HepG2 (cell line): ENCODE measurements at regions not wholly inside any gene's neighbourhood (a gene's known extent, or its start where the extent isn't known, plus 50 kb on each side); places are given as distances from the start of the nearest gene placed in this dataset.
A peak's percentile ranks its signal among the peaks of the same experiment; 100 is the strongest.

Source experiments
- ATAC-seq: fragments of 200-7000 bp; cut with Tn5 transposase; 3 replicates; pipeline ENCODE4 v1.9.1; 2020; ENCODE audit warnings: mild to moderate bottlenecking, moderate library complexity
- BruUV-seq: library from RNA; stranded (reverse); fragments of 400-500 nt; replicated peaks from 2 replicates; lab custom pipeline; 2021; lab: Mats Ljungman, UMichigan
- CTCF ChIA-PET: fragments of 300-600 bp; formaldehyde crosslinking; extraction: SDS; loops from one replicate; lab custom pipeline; 2021; ENCODE audit warnings: low total read pairs, inconsistent platforms, low intra/inter-chr PET ratio; lab: Yijun Ruan, JAX
- POLR2A ChIA-PET: fragments of 350-600 bp; sonication (Branson Sonifier 250); formaldehyde crosslinking; loops from one replicate; lab custom pipeline; 2020; ENCODE audit warnings: antibody characterized with exemption, inconsistent platforms; lab: Yijun Ruan, JAX
- DNase-seq: peaks from one replicate; pipeline ENCODE4 v3.0.0-alpha.2; 2015; ENCODE audit warnings: low spot score
- FAIRE-seq: peaks from 3 replicates; lab custom pipeline; 2011; peaks lifted over from hg19 to GRCh38; lab: Jason Lieb, UNC
- H2AFZ ChIP-seq: one replicate; pipeline ENCODE4 v1.6.1; 2011; ENCODE audit warnings: low read length, inconsistent platforms
- H3K27ac ChIP-seq: fragments of 300-600 bp; 3 replicates; pipeline ENCODE4 v1.8.0; 2011; ENCODE audit warnings: mixed run types, mild to moderate bottlenecking, mixed read lengths, low read length, inconsistent platforms; ENCODE audit not compliant: insufficient read depth; ENCODE audit errors: extremely low read length
- H3K27me3 ChIP-seq, 2 experiments: fragments of 200-600 bp in 1 of 2; 2 replicates in 1 of 2; 3 replicates in 1 of 2; pipeline versions ENCODE4 v1.6.0 to v1.8.0; 2011; ENCODE audit warnings: low read length in 2 of 2, mild to moderate bottlenecking in 2 of 2, moderate library complexity in 2 of 2, inconsistent platforms in 1 of 2; ENCODE audit not compliant: insufficient read depth in 2 of 2, control insufficient read depth in 1 of 2
- H3K36me3 ChIP-seq, 2 experiments: fragments of 200-600 bp in 1 of 2; replicated peaks in 1 of 2; 2 replicates in 1 of 2; 3 replicates in 1 of 2; pipeline versions ENCODE4 v1.5.1 to v1.8.0; 2011; ENCODE audit warnings: low read length in 2 of 2, inconsistent platforms in 1 of 2; ENCODE audit not compliant: insufficient read depth in 2 of 2, control insufficient read depth in 1 of 2
- H3K4me1 ChIP-seq: 2 replicates; pipeline ENCODE4 v1.5.1; 2012; ENCODE audit warnings: low read length, inconsistent platforms; ENCODE audit not compliant: insufficient read depth
- H3K4me2 ChIP-seq: 2 replicates; pipeline ENCODE4 v1.6.0; 2011; ENCODE audit warnings: low read depth, low read length, inconsistent platforms
- H3K4me3 ChIP-seq, 3 experiments: fragments of 200-600 bp in 1 of 3; sonication (generic), shearing (Covaris generic) in 1 of 3; replicated peaks in 1 of 3; 2 replicates each; pipeline ENCODE4 v1.5.1; 2011 to 2016; ENCODE audit warnings: low read length in 3 of 3, inconsistent platforms in 2 of 3, low read depth in 2 of 3, mild to moderate bottlenecking in 2 of 3, control low read depth in 1 of 3, mixed read lengths in 1 of 3; ENCODE audit not compliant: insufficient read depth in 1 of 3
- H3K79me2 ChIP-seq: one replicate; pipeline ENCODE4 v1.6.1; 2011; ENCODE audit warnings: low read length, inconsistent platforms; ENCODE audit not compliant: insufficient read depth
- H3K9ac ChIP-seq: 2 replicates; pipeline ENCODE4 v1.6.0; 2011; ENCODE audit warnings: mild to moderate bottlenecking, low read depth, low read length, inconsistent platforms; ENCODE audit not compliant: insufficient read depth
- H3K9me3 ChIP-seq: 2 replicates; pipeline ENCODE4 v1.5.1; 2012; ENCODE audit warnings: mild to moderate bottlenecking, low read length
- H4K20me1 ChIP-seq: 2 replicates; pipeline ENCODE4 v1.6.0; 2011; ENCODE audit warnings: inconsistent platforms, mild to moderate bottlenecking, low read length, moderate library complexity; ENCODE audit not compliant: insufficient read depth
- HDAC2 ChIP-seq: sonication (generic); formaldehyde crosslinking; IDR thresholded peaks from 2 replicates; pipeline ENCODE4 v1.4.0; 2020; ENCODE audit warnings: missing genetic modification reagents
- ISX ChIP-seq: sonication (generic); formaldehyde crosslinking; conservative IDR thresholded peaks from 2 replicates; pipeline ENCODE4 v1.5.0; 2020; ENCODE audit warnings: missing genetic modification reagents
- KLF11 ChIP-seq: IDR thresholded peaks from 2 replicates; pipeline ENCODE4 v1.6.1; 2016; ENCODE audit warnings: missing compliant biosample characterization
- MEIS1 ChIP-seq: sonication (generic); formaldehyde crosslinking; IDR thresholded peaks from 2 replicates; pipeline ENCODE4 v1.9.0; 2021; ENCODE audit warnings: mild to moderate bottlenecking, missing genetic modification reagents, moderate library complexity, borderline replicate concordance
- PPARG ChIP-seq: conservative IDR thresholded peaks from 2 replicates; pipeline ENCODE4 v1.6.1; 2016; ENCODE audit warnings: missing biosample characterization, missing genetic modification reagents
- SNAI1 ChIP-seq: sonication (generic); formaldehyde crosslinking; IDR thresholded peaks from 2 replicates; pipeline ENCODE4 v1.5.0; 2020; ENCODE audit warnings: mild to moderate bottlenecking, missing genetic modification reagents, borderline replicate concordance
- ZNF124 ChIP-seq: sonication (generic); formaldehyde crosslinking; IDR thresholded peaks from 2 replicates; pipeline ENCODE4 v1.4.0; 2020; ENCODE audit warnings: missing genetic modification reagents
- ZNF160 ChIP-seq: sonication (generic); formaldehyde crosslinking; IDR thresholded peaks from 2 replicates; pipeline ENCODE4 v1.8.0; 2022; ENCODE audit warnings: mild to moderate bottlenecking, inconsistent platforms, missing genetic modification reagents
- ZNF232 ChIP-seq: sonication (generic); formaldehyde crosslinking; IDR thresholded peaks from 2 replicates; pipeline ENCODE4 v1.4.0; 2020; ENCODE audit warnings: missing genetic modification reagents, borderline replicate concordance
- WGBS: methylation state at CpG from one replicate; pipeline ENCODE4 v1.1.6; 2017; ENCODE audit warnings: low lambda C conversion rate; 5-methylcytosine and 5-hydroxymethylcytosine counted together
- in situ Hi-C: cut with HindIII; loops from 2 replicates; pipeline ENCODE4 v1.10.0; 2017; ENCODE audit warnings: low pct_unique_long_range_greater_than_20kb; ENCODE audit not compliant: extremely low pct_ligation_motif_present
- intact Hi-C: fragments of 100-400 bp; cut with micrococcal nuclease; formaldehyde crosslinking; loops from one replicate; pipeline ENCODE4 v1.10.0; 2022; ENCODE audit not compliant: unreplicated experiment
- TF ChIP-seq, protein P1 (sequence below): IDR thresholded peaks from 2 replicates; pipeline ENCODE4 v1.4.0; 2020; ENCODE audit warnings: mild to moderate bottlenecking, missing genetic modification reagents
- TF ChIP-seq, protein P2 (sequence below): sonication (generic); formaldehyde crosslinking; IDR thresholded peaks from 2 replicates; pipeline ENCODE4 v1.5.0; 2020; ENCODE audit warnings: mild to moderate bottlenecking, missing genetic modification reagents, borderline replicate concordance
- TF ChIP-seq, protein P3 (sequence below): IDR thresholded peaks from 2 replicates; pipeline ENCODE4 v1.6.1; 2012; ENCODE audit warnings: inconsistent platforms
- TF ChIP-seq, protein P4 (sequence below): IDR thresholded peaks from 2 replicates; pipeline ENCODE4 v1.6.1; 2016; ENCODE audit warnings: missing compliant biosample characterization, missing genetic modification reagents, borderline replicate concordance
- TF ChIP-seq, protein P5 (sequence below): sonication (generic); formaldehyde crosslinking; IDR thresholded peaks from 2 replicates; pipeline ENCODE4 v1.8.0; 2022; ENCODE audit warnings: mild to moderate bottlenecking, missing genetic modification reagents

DNA sequence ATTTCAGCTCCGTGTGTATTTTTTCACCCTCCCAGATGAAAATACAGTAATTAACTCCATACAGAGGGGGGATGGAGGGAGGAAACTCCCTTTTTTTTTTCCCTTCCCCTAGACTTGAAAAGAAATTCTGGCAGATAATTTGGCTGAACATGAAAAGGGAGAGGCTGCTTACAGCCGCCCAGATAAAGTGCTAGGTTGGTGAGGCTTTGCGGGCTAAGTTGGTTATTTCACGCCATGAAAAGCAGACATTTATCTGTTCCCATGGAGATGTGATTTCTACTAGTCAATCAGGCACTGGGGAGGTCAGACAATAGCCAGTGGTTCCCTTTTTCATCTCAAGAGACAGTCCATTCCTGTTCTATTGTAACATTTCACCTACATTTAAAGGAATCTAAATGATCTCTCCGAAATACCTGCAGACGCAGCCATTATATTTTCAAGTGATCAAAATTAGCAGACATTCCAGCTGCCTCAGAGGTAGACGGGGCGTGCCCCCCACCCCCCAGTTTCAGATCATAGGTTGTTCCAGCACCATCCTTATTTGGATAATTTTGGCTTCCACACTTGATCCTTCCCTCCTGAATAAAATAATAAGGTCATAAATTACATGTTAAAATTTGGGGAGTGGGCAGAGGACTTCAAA, 143.9 kb upstream of the ZNF217 start:
- peak overlapping the region; percentile 44 to 59 (median 45) for H3K4me3 ChIP-seq
- intact Hi-C loops = loop anchor here (1.0 to 5.0 kb wide), 10 partner anchors 50 to 203 kb away; no protein-coding TSS in a partner anchor
- CTCF ChIA-PET = interaction anchor here (0.6 to 1.0 kb wide), 2 partner anchors 132 to 178 kb away, joined by 3 to 5 read pairs; no protein-coding TSS in a partner anchor
- TF ChIP-seq, protein P1, sequence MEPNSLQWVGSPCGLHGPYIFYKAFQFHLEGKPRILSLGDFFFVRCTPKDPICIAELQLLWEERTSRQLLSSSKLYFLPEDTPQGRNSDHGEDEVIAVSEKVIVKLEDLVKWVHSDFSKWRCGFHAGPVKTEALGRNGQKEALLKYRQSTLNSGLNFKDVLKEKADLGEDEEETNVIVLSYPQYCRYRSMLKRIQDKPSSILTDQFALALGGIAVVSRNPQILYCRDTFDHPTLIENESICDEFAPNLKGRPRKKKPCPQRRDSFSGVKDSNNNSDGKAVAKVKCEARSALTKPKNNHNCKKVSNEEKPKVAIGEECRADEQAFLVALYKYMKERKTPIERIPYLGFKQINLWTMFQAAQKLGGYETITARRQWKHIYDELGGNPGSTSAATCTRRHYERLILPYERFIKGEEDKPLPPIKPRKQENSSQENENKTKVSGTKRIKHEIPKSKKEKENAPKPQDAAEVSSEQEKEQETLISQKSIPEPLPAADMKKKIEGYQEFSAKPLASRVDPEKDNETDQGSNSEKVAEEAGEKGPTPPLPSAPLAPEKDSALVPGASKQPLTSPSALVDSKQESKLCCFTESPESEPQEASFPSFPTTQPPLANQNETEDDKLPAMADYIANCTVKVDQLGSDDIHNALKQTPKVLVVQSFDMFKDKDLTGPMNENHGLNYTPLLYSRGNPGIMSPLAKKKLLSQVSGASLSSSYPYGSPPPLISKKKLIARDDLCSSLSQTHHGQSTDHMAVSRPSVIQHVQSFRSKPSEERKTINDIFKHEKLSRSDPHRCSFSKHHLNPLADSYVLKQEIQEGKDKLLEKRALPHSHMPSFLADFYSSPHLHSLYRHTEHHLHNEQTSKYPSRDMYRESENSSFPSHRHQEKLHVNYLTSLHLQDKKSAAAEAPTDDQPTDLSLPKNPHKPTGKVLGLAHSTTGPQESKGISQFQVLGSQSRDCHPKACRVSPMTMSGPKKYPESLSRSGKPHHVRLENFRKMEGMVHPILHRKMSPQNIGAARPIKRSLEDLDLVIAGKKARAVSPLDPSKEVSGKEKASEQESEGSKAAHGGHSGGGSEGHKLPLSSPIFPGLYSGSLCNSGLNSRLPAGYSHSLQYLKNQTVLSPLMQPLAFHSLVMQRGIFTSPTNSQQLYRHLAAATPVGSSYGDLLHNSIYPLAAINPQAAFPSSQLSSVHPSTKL (CRISPR knock-in tag) = no peak
- TF ChIP-seq PPARG (CRISPR knock-in tag) (0 out of 2 replicates have a peak, but pooled peaks have one; percentile 2), MEIS1 (0 out of 2 replicates have a peak, but pooled peaks have one; percentile 12), ISX (CRISPR knock-in tag) (0 out of 2 replicates have a peak, but pooled peaks have one; percentile 17), ZNF124 (CRISPR knock-in tag) (no peak), HDAC2 (CRISPR knock-in tag) (peak; percentile 9; the same call in 1 of the 2 replicates), SNAI1 (CRISPR knock-in tag) (no peak), ZNF160 (CRISPR knock-in tag) (peak; percentile 7; the same call in 1 of the 2 replicates), ZNF232 (CRISPR knock-in tag) (0 out of 2 replicates have a peak, but pooled peaks have one; percentile 23), KLF11 (peak; percentile 40; the same call in 1 of the 2 replicates)
- TF ChIP-seq, protein P2, sequence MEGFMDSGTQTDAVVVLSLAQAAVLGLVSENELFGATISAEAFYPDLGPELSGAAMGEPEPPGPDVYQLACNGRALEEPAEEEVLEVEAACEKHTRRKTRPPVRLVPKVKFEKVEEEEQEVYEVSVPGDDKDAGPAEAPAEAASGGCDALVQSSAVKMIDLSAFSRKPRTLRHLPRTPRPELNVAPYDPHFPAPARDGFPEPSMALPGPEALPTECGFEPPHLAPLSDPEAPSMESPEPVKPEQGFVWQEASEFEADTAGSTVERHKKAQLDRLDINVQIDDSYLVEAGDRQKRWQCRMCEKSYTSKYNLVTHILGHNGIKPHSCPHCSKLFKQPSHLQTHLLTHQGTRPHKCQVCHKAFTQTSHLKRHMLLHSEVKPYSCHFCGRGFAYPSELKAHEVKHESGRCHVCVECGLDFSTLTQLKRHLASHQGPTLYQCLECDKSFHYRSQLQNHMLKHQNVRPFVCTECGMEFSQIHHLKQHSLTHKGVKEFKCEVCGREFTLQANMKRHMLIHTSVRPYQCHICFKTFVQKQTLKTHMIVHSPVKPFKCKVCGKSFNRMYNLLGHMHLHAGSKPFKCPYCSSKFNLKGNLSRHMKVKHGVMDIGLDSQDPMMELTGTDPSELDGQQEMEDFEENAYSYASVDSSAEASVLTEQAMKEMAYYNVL (CRISPR knock-in tag) = 0 out of 2 replicates have a peak, but pooled peaks have one; percentile 1
- TF ChIP-seq, protein P3, sequence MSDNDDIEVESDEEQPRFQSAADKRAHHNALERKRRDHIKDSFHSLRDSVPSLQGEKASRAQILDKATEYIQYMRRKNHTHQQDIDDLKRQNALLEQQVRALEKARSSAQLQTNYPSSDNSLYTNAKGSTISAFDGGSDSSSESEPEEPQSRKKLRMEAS = no peak
- TF ChIP-seq, protein P4, sequence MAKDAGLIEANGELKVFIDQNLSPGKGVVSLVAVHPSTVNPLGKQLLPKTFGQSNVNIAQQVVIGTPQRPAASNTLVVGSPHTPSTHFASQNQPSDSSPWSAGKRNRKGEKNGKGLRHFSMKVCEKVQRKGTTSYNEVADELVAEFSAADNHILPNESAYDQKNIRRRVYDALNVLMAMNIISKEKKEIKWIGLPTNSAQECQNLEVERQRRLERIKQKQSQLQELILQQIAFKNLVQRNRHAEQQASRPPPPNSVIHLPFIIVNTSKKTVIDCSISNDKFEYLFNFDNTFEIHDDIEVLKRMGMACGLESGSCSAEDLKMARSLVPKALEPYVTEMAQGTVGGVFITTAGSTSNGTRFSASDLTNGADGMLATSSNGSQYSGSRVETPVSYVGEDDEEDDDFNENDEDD = no peak
- TF ChIP-seq, protein P5, sequence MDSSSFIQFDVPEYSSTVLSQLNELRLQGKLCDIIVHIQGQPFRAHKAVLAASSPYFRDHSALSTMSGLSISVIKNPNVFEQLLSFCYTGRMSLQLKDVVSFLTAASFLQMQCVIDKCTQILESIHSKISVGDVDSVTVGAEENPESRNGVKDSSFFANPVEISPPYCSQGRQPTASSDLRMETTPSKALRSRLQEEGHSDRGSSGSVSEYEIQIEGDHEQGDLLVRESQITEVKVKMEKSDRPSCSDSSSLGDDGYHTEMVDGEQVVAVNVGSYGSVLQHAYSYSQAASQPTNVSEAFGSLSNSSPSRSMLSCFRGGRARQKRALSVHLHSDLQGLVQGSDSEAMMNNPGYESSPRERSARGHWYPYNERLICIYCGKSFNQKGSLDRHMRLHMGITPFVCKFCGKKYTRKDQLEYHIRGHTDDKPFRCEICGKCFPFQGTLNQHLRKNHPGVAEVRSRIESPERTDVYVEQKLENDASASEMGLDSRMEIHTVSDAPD = 0 out of 2 replicates have a peak, but pooled peaks have one; percentile 58

More for the DNA sequence above, 143.9 kb upstream of the ZNF217 start:
- FAIRE-seq = no peak
- Histone ChIP-seq H2AFZ (no peak overlapping the region), H3K36me3 (no peaks in the 10 kb centered on the region), H3K79me2 (no peaks in the 10 kb centered on the region), H3K27ac (peak overlapping the region; percentile 73), H3K4me1 (peaks cover 83% of the 10 kb centered on the region), H3K27me3 (no peaks in the 10 kb centered on the region; a peak in 1 of 5 replicates), H3K9me3 (no peaks in the 10 kb centered on the region), H3K4me2 (peak overlapping the region; percentile 92), H3K9ac (peak overlapping the region; percentile 70; the same call in 1 of the 2 replicates), H4K20me1 (no peaks in the 10 kb centered on the region)
- in situ Hi-C loops = no loop called here
- POLR2A ChIA-PET = interaction anchor here (0.9 to 6.4 kb wide), 18 partner anchors 9 to 330 kb away, joined by 3 to 51 read pairs (median 8); no protein-coding TSS in a partner anchor
- ATAC-seq = no peak
- DNase-seq = no peak
- 31% methylated on average over 8 of the region's 8 CpGs for WGBS
- BruUV-seq = no TSS peak
